Esophagus muscularis mucosa (tissue), 4 donors: ENCODE measurements at regions not wholly inside any gene's neighbourhood (a gene's known extent, or its start where the extent isn't known, plus 50 kb on each side); places are given as distances from the start of the nearest gene placed in this dataset.

Experiments
- DNase-seq: peaks from one replicate; pipeline ENCODE4 v3.0.0-alpha.2; 2017; ENCODE audit errors: extremely low spot score
- H3K27ac ChIP-seq, 4 donors: fragments of 200-600 bp; sonication (generic); replicated peaks in 1 of 4; 1 replicate in 3 of 4; 2 replicates in 1 of 4; pipeline ENCODE4 v1.5.1; 2016 to 2019; ENCODE audit warnings: mild to moderate bottlenecking in 1 of 4
- H3K27me3 ChIP-seq, 4 donors: fragments of 200-600 bp; sonication (generic); one replicate each; pipeline versions ENCODE4 v1.5.1 to v1.6.0; 2016 to 2019
- H3K36me3 ChIP-seq, 4 donors: fragments of 200-600 bp; sonication (generic); one replicate each; pipeline ENCODE4 v1.5.1; 2016 to 2019
- H3K4me1 ChIP-seq, 4 donors: fragments of 200-600 bp; sonication (generic); one replicate each; pipeline ENCODE4 v1.5.1; 2016 to 2019
- H3K4me3 ChIP-seq, 4 donors: fragments of 200-600 bp; sonication (generic); 1 replicate in 2 of 4; 2 replicates in 2 of 4; pipeline ENCODE4 v1.5.1; 2016 to 2019; ENCODE audit warnings: mild to moderate bottlenecking in 4 of 4, moderate library complexity in 1 of 4
- H3K9me3 ChIP-seq, 4 donors: fragments of 200-600 bp; sonication (generic); 1 replicate in 3 of 4; 2 replicates in 1 of 4; pipeline ENCODE4 v1.5.1; 2016 to 2019
- CTCF ChIP-seq, 3 experiments: fragments of 200-600 bp in 2 of 3; fragments of 450-650 bp in 1 of 3; sonication (generic) in 2 of 3; IDR thresholded peaks; one replicate each; pipeline ENCODE4 v1.5.1; 2017 to 2019; ENCODE audit warnings: antibody characterized with exemption in 3 of 3, mild to moderate bottlenecking in 2 of 3, moderate library complexity in 1 of 3
- EP300 ChIP-seq: sonication (generic); formaldehyde crosslinking; IDR thresholded peaks from one replicate; pipeline ENCODE4 v1.6.1; 2017; ENCODE audit warnings: antibody characterized with exemption
- POLR2A ChIP-seq: fragments of 450-650 bp; IDR thresholded peaks from one replicate; pipeline ENCODE4 v1.6.1; 2017; ENCODE audit warnings: antibody characterized with exemption, moderate library complexity, mild to moderate bottlenecking, low read depth
- POLR2AphosphoS5 ChIP-seq, 2 donors: sonication (generic); formaldehyde crosslinking; IDR thresholded peaks; one replicate each; pipeline ENCODE4 v1.6.1; 2017; ENCODE audit warnings: antibody characterized with exemption in 2 of 2
- WGBS: methylation state at CpG from one replicate; pipeline ENCODE4 v1.1.5; 2018; 5-methylcytosine and 5-hydroxymethylcytosine counted together
- intact Hi-C: fragments of 100-400 bp; cut with DNase I; formaldehyde crosslinking; loops from one replicate; pipeline ENCODE4 v1.15.1; 2023

- WGBS, result 48% methylated on average over 2 of the region's 2 CpGs
These were observed 579.5 kb downstream of the MBD2 start for GRCh38 chr18:53644799-53645471.

GRCh38 chr18:53639687-53640086 lies 584.8 kb downstream of the MBD2 start:
- H3K27me3 ChIP-seq, result no peaks in the 10 kb centered on the region
- no peaks in the 10 kb centered on the region for H3K9me3 ChIP-seq
- no peak overlapping the region for H3K4me3 ChIP-seq
- no peak for DNase-seq
- no peak for TF ChIP-seq CTCF (IDR thresholded peaks at IDR 0.05)
- no peak for TF ChIP-seq POLR2A
- TF ChIP-seq POLR2AphosphoS5 (IDR thresholded peaks at IDR 0.05), result no peak
- TF ChIP-seq EP300, result no peak
- intact Hi-C loops, result no loop called here
- H3K4me1 ChIP-seq, result peaks cover 0 to 1% (median 0%) of the 10 kb centered on the region in 4 donors
- no peak overlapping the region for H3K27ac ChIP-seq
- H3K36me3 ChIP-seq, result no peaks in the 10 kb centered on the region

More at GRCh38 chr18:53644799-53645471, 579.5 kb downstream of the MBD2 start:
- Histone ChIP-seq H3K4me3 (no peak overlapping the region), H3K4me1 (peaks cover 0 to 7% (median 0%) of the 10 kb centered on the region in 4 donors), H3K27me3 (no peaks in the 10 kb centered on the region), H3K9me3 (no peaks in the 10 kb centered on the region), H3K27ac (no peak overlapping the region), H3K36me3 (no peaks in the 10 kb centered on the region)
- no peak for DNase-seq
- intact Hi-C loops, result no loop called here
- TF ChIP-seq POLR2A (no peak), POLR2AphosphoS5 (IDR thresholded peaks at IDR 0.05) (no peak), CTCF (IDR thresholded peaks at IDR 0.05) (no peak), EP300 (no peak)

GRCh38 chr18:53629337-53629736 lies 595.1 kb downstream of the MBD2 start:
- no peaks in the 10 kb centered on the region for H3K36me3 ChIP-seq
- H3K4me3 ChIP-seq, result no peak overlapping the region
- H3K9me3 ChIP-seq, result peaks cover 0 to 7% (median 0%) of the 10 kb centered on the region in 4 donors
- no peak for DNase-seq
- intact Hi-C loops, result no loop called here
- 93% methylated on average over 1 of the region's 1 CpG for WGBS
- no peaks in the 10 kb centered on the region for H3K4me1 ChIP-seq
- H3K27ac ChIP-seq, result no peak overlapping the region
- H3K27me3 ChIP-seq, result no peaks in the 10 kb centered on the region
- TF ChIP-seq POLR2AphosphoS5 (IDR thresholded peaks at IDR 0.05), result no peak
- no peak for TF ChIP-seq POLR2A
- TF ChIP-seq EP300, result no peak
- TF ChIP-seq CTCF (IDR thresholded peaks at IDR 0.05), result no peak

- Histone ChIP-seq H3K27ac (no peak overlapping the region), H3K4me3 (no peak overlapping the region), H3K9me3 (no peaks in the 10 kb centered on the region), H3K36me3 (no peaks in the 10 kb centered on the region), H3K27me3 (no peaks in the 10 kb centered on the region), H3K4me1 (no peaks in the 10 kb centered on the region)
- DNase-seq, result no peak
- 86% methylated on average over 17 of the region's 25 CpGs for WGBS
- TF ChIP-seq EP300 (no peak), CTCF (IDR thresholded peaks at IDR 0.05) (no peak), POLR2AphosphoS5 (IDR thresholded peaks at IDR 0.05) (no peak), POLR2A (no peak)
- intact Hi-C loops, result no loop called here
These were observed 598.4 kb downstream of the MBD2 start for GRCh38 chr18:53625997-53626599.
